ENCODE measurements at regions not wholly inside any gene's neighbourhood (a gene's known extent, or its start where the extent isn't known, plus 50 kb on each side); places are given as distances from the start of the nearest gene placed in this dataset.
"Not testable (repeated sequence)": the region's sequence is repeated elsewhere in the genome, so short reads cannot be mapped to it uniquely, and the experiment has no call there.

DNA sequence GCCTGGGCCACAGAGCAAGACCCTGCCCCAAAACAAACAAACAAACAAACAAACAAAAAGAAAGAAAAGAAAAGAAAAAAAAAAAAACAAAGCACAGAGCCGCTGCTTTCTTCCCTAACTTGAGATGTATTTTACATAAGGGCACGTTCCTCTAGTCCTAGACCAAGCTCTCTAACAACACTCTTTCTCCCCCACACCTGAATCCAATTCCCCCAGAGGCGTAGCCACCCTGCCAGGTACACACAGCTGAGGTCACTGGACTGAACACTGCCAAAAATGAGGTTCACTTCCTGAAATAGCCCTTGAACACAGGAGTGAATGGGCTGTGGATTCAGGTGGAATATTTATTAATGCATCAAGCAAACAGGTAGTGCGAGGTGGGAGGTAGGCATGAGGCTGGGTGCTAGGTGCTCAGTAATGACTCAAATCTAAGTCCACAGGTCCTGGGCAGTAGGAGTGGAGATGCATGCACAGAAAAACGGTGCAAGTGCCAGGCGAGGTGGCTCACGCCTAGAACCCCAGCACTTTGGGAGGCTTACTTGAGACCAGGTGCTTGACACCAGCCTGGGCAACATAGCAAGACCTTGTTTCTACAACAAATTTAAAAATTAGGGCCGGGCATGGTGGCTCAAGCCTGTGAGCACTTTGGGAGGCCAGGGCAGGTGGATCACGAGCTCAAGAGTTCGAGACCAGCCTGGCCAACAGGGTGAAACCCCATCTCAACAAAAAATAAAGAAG is 136.6 kb upstream of the C1QTNF3 start:
- 87 to 91% methylated on average over 10 of the region's 10 CpGs for WGBS, 2 donors
- H3K27ac ChIP-seq; intact Hi-C loops (cut with DNase I); H3K4me1 ChIP-seq; FAIRE-seq; H3K36me3 ChIP-seq; H3K4me3 ChIP-seq; H3K27me3 ChIP-seq; H3K9me3 ChIP-seq; ATAC-seq: not testable (repeated sequence)
- peak in 5 of 6 donors; percentile 41 to 66 (median 59) for DNase-seq

DNA sequence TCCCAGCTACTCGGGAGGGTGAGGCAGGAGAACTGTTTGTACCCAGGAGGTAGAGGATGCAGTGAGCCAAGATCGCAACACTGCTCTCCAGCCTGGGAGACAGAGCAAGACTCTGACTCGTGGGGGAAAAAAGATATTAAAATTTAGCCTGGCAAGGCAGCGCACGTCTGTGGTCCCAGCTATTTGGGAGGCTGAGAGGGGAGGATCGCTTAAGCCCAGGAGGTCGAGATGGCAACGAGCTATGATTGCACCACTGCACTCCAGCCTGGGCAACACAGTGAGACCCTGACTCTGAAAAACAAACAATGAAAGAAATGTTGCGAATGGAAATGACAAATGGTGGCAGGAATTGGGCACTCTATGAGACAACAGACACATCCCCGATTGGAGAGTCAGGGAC is 137.2 kb upstream of the C1QTNF3 start:
- H3K27ac ChIP-seq; FAIRE-seq; H3K27me3 ChIP-seq; ATAC-seq; H3K4me3 ChIP-seq; H3K36me3 ChIP-seq; H3K4me1 ChIP-seq; H3K9me3 ChIP-seq; intact Hi-C loops (cut with DNase I): not testable (repeated sequence)
- 95% methylated on average over 9 of the region's 10 CpGs for WGBS, 2 donors
- peak in 3 of 6 donors; percentile 23 to 59 (median 25) for DNase-seq

GRCh38 chr5:34180940-34181614 is 138.1 kb upstream of the C1QTNF3 start:
- H3K9me3 ChIP-seq; intact Hi-C loops (cut with DNase I); H3K27me3 ChIP-seq; H3K27ac ChIP-seq; H3K4me1 ChIP-seq; H3K4me3 ChIP-seq; FAIRE-seq; ATAC-seq; H3K36me3 ChIP-seq: not testable (repeated sequence)
- DNase-seq = peak; percentile 20 to 86 (median 27)
- WGBS, 2 donors = 93 to 94% methylated on average over 8 to 9 of the region's 14 CpGs

- H3K36me3 ChIP-seq; H3K4me3 ChIP-seq; intact Hi-C loops (cut with DNase I); H3K9me3 ChIP-seq; H3K27ac ChIP-seq; H3K27me3 ChIP-seq; FAIRE-seq; ATAC-seq; H3K4me1 ChIP-seq: not testable (repeated sequence)
- DNase-seq = peak in 1 of 6 donors; percentile 12
- WGBS, 2 donors = 93 to 97% methylated on average over 6 of the region's 6 CpGs
Observed at GRCh38 chr5:34185005-34185404, 142.0 kb upstream of the C1QTNF3 start.

DNA sequence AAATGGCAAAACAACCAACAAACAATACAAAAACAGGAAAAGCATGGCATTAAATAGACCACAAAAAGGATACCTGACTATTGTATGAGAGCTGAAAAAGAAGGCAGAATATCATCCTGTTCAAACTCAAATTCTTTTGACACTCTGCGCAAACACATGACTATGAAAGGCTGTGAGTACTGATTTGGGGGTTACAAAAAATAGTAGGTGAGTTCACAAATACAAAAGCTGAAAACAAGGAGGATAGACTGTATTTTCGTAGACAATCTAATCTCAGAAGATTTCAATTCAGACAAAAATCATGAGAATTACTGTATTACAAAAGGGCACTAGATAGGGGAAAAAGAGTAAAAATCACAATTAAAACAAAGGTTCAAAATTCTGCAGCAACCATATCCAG is 142.6 kb upstream of the C1QTNF3 start:
- ATAC-seq; H3K4me1 ChIP-seq; DNase-seq; H3K9me3 ChIP-seq; H3K27me3 ChIP-seq; H3K36me3 ChIP-seq; H3K4me3 ChIP-seq; FAIRE-seq; H3K27ac ChIP-seq; intact Hi-C loops (cut with DNase I): not testable (repeated sequence)
- 78 to 84% methylated on average over 2 of the region's 2 CpGs for WGBS, 2 donors

GRCh38 chr5:34186108-34186507 is 143.1 kb upstream of the C1QTNF3 start:
- FAIRE-seq; intact Hi-C loops (cut with DNase I); H3K4me1 ChIP-seq; H3K36me3 ChIP-seq; H3K27me3 ChIP-seq; ATAC-seq; H3K4me3 ChIP-seq; H3K27ac ChIP-seq; H3K9me3 ChIP-seq: not testable (repeated sequence)
- peak in 1 of 6 donors; percentile 34 for DNase-seq
- WGBS, 2 donors = 92 to 97% methylated on average over 2 of the region's 2 CpGs

GRCh38 chr5:34186865-34187264 is 143.9 kb upstream of the C1QTNF3 start:
- 86% methylated on average over 2 of the region's 2 CpGs for WGBS, 2 donors
- peak in 2 of 6 donors; percentile 13 to 20 for DNase-seq

DNA sequence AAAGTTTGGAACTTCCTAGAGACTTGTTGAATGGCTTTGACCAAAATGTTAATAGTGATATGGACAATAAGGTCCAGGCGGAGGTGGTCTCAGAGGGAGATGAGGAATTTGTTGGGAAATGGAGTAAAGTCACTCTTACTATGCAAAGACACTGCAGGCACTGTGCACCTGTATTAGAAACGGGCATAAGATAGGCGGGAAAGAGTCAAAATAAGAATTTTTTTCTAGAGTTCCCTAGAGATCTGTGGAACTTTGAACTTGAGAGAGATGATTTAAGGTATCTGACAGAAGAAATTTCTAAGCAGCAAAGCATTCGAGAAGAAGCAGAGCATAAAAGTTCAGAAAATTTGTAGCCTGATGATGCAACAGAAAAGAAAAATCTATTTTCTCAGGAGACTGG is 144.4 kb upstream of the C1QTNF3 start:
- H3K27me3 ChIP-seq; DNase-seq; H3K4me1 ChIP-seq; H3K36me3 ChIP-seq; H3K4me3 ChIP-seq; intact Hi-C loops (cut with DNase I); H3K9me3 ChIP-seq; ATAC-seq; H3K27ac ChIP-seq; FAIRE-seq: not testable (repeated sequence)
- WGBS, 2 donors = 88 to 97% methylated on average over 2 of the region's 4 CpGs

More at GRCh38 chr5:34186865-34187264, 143.9 kb upstream of the C1QTNF3 start:
- H3K27ac ChIP-seq; H3K36me3 ChIP-seq; H3K4me1 ChIP-seq; intact Hi-C loops (cut with DNase I); H3K9me3 ChIP-seq; H3K4me3 ChIP-seq; ATAC-seq; FAIRE-seq; H3K27me3 ChIP-seq: not testable (repeated sequence)
